ENCODE measurements at regions not wholly inside any gene's neighbourhood (a gene's known extent, or its start where the extent isn't known, plus 50 kb on each side); places are given as distances from the start of the nearest gene placed in this dataset.

- no peak for DNase-seq (ENCODE audit: low read depth in 2 of 2)
These were observed 52.4 kb upstream of the SERINC1 start for GRCh38 chr6:122524056-122524455.

DNA sequence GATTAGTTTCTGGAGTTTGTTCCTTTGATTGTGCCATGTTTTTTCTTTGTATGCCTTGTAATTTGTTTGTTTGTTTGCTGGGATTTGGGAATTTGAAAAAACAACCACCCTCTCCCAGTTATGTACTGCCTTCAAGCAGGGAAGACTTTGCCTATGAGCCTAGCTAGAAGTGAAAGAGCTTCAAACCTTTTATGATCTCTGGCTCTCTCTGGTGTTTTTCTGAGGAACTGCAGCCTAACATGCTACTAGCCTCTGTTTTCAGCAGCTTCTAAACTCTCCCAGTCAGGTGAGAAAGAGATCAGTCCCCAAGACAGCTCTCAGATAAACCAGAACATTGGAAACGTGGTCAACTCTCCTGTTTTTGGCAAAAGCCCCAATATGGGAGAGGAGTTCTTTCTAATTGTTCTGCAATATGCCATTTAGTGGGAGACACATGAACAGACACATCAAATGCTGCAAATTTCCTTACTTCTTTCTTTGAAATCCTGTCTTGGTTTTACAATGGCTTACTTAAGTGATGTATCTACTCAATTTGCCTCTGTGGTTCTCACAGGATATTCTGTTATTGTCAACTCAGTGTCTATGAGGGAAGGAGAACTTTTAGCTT is 58.9 kb upstream of the SERINC1 start:
- DNase-seq (ENCODE audit: low read depth in 2 of 2), result peak; percentile 1 to 42

- no peak for DNase-seq (ENCODE audit: low read depth in 2 of 2)
These were observed 61.9 kb upstream of the PKIB start for GRCh38 chr6:122548281-122548680.

DNA sequence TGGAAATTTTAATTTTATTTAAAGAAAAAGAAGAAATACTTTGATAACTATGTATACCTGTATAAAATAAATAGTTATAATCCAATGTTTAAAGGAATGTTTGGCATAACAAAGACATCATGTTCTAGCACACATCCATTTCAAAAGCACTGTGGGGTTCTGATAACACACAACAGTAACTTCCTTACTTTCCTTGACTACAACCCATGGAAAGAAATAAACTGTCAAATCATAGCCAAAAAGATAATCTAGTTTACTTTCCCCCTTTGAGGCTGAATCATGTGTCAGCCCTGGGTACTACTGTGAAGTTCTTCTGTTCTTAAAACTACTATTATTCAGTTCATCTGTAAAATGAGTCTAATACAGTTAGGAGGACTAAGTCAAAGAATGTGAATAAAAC is 61.4 kb upstream of the PKIB start:
- no peak for DNase-seq (ENCODE audit: low read depth in 2 of 2)

DNA sequence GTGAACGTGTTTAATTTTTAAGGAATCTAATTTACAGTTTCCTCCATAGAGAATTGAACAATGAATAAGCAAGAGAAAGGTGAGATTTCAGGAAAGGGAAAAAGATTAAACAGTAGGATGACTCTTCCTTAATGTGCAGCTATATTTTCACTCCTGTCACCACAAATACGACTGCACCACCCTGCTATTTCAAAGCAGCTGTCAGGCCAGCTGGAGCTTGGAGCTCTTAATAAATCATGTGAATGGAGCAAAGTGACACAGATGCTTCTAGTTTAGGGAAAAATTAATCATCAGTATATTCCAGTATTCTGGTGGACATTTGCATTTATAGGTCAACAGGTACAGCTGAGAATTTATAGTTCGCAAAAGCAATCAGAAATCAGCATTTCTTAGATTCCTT is 56.5 kb upstream of the PKIB start:
- no peak for DNase-seq (ENCODE audit: low read depth in 2 of 2)

GRCh38 chr6:122555561-122555960 is 54.6 kb upstream of the PKIB start:
- no peak for DNase-seq (ENCODE audit: low read depth in 2 of 2)

DNA sequence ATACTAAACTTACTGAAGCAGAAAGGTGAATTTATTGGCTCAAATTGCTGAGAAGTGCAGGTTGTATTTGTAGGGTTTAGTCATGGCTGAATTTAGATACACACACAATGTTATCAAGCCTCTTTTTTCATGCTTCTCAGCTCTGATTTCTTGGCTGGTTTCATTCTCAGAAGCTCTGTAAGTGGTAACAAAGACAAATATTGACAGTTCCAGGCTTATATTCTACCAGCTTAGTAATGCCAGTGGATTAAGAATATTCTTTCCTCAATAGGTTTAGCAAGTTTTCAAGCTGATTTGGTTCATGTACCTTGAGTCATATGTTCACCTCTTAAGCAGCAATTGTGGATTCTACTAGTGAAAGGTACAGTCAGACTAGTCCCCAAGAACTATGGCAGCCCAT is 52.1 kb upstream of the PKIB start:
- DNase-seq (ENCODE audit: low read depth in 2 of 2), result no peak

Data from stimulated activated CD4-positive, alpha-beta T cell treated with anti-CD3 and anti-CD28 coated beads, Interleukin-4, amount 100 ng/mL, for 48 hours (primary cell).